8988T (cell line): ENCODE measurements at regions not wholly inside any gene's neighbourhood (a gene's known extent, or its start where the extent isn't known, plus 50 kb on each side); places are given as distances from the start of the nearest gene placed in this dataset.

ENCODE experiments used
- DNase-seq: peaks from one replicate; pipeline ENCODE4 v3.0.0; 2011

DNA sequence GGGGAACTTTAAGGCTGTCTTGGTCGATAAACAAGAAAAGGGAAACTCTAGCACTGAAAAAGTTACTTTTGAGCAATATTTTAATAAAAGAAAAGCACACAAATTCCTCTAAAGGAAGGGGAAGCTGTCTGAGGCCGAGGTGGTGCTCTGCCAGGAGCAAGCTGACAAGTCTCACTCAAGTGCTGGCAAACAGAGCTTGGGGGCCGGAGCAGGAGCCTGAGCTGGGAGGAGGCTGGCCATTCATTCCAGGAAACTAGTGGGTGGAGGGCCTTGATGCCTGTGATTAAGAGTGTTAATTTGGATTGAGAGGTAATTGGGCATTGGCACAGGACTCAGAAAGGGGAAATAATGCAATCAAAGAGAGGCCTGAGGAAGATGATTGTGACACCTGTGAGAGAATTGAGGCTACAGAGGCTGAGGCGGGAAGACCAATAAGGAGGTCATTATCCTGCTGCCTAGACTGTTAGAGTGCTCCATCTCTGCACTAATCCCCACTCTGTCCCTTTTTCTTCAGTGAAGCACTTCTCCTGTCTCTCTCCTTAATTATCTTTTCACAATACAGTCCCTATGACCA is 154.9 kb upstream of the COL1A2 start:
- no peak for DNase-seq

DNA sequence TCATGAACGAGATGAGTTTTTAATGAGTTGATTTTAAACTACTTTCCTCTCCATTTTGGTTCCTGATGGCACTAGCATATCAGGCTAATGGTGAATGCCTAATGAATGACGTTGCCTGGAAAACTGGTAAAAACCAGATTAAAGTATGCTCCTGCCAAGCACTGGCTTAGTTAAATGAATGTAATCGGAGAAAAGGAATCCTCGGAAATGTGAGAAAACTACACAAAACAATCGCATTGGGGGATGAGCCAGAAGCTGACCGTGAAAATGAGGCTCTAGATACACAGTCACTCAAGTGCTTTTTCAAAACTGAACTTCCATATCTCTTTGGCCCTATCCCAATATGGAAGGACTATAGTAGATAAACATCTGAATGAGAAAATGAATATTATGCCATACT is 153.8 kb upstream of the COL1A2 start:
- no peak for DNase-seq

- no peak for DNase-seq
These were observed 153.2 kb upstream of the COL1A2 start for GRCh38 chr7:94241402-94241925.

GRCh38 chr7:94243066-94243711 is 151.5 kb upstream of the COL1A2 start:
- no peak for DNase-seq

GRCh38 chr7:94244760-94245159 is 149.9 kb upstream of the COL1A2 start:
- DNase-seq, result no peak

GRCh38 chr7:94245500-94245899 is 149.2 kb upstream of the COL1A2 start:
- DNase-seq, result no peak

DNA sequence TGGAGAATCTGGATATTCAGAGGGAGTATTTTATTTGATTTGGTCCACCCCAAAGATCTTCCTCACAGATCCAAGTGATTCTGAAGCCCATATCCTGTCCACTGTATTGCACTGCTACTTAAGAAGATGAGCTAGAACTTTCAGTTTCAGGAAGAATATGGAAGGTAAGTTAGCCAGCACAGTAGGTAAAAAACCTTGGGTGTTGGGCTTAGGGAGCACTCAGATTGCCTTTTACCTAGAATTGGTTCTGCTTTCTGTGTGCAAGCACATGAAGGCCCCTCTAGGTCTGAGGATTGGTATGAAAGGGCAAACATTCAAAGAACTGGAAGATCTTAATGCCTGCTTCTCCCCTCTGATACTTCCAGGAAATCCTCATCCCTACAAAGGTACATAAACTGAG is 146.7 kb upstream of the COL1A2 start:
- no peak for DNase-seq

DNA sequence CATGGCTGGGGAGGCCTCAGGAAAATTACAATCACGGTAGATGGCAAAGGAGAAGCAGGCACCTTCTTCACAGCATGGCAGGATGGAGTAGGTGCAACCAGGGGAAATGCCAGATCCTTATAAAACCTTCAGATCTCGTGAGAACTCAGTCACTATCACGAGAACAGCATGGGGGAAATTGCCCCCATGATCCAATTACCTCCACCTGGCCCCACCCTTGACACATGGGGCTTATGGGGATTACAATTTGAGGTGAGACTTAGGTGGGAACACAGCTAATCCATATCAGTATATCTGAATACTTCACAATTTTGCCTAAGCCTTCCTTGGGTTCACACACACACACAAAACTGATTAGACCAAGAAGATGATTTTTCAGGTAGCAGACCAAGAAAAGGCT is 145.1 kb upstream of the COL1A2 start:
- no peak for DNase-seq

- DNase-seq, result no peak
These were observed 144.6 kb upstream of the COL1A2 start for GRCh38 chr7:94250124-94250523.

DNA sequence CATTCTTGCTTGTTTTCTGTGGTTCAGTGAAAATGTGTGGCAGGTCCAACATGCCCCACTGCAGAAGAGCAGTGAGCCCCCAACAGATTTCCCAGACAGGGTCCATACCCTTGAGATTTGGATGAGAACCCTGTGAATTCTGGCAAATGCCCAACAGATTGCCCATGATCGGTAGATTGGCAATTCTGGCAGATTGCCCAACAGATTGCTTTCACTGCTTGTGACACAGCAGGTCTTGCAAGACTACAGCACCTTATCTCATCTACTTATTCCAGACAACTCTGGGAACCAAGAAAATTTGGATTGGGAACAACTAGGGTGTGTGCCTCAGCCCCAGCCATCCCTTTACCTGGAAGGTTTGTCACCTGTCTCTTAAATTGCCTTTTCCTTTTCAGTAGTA is 143.7 kb upstream of the COL1A2 start:
- DNase-seq, result no peak

- no peak for DNase-seq
These were observed 142.6 kb upstream of the COL1A2 start for GRCh38 chr7:94252124-94252523.

- no peak for DNase-seq
These were observed 141.7 kb upstream of the COL1A2 start for GRCh38 chr7:94252971-94253370.

DNA sequence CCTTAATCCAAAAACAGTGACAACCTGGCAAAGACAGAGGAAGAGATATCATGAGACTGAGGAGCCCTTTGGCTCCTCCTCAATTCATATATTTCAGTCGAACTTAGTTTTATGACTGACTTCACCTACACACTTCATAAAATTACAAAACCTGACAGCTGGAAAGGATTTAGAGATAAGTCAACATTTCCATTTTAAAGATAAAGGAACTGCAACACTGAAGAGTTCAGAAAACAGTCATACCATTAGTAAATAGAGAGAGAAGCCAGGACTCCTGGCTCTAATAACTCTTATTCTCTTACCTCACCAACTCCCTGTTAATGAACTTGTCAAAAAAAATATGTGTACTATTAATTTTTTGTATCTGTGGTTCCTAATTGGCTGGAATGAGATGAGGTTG is 141.0 kb upstream of the COL1A2 start:
- no peak for DNase-seq

DNA sequence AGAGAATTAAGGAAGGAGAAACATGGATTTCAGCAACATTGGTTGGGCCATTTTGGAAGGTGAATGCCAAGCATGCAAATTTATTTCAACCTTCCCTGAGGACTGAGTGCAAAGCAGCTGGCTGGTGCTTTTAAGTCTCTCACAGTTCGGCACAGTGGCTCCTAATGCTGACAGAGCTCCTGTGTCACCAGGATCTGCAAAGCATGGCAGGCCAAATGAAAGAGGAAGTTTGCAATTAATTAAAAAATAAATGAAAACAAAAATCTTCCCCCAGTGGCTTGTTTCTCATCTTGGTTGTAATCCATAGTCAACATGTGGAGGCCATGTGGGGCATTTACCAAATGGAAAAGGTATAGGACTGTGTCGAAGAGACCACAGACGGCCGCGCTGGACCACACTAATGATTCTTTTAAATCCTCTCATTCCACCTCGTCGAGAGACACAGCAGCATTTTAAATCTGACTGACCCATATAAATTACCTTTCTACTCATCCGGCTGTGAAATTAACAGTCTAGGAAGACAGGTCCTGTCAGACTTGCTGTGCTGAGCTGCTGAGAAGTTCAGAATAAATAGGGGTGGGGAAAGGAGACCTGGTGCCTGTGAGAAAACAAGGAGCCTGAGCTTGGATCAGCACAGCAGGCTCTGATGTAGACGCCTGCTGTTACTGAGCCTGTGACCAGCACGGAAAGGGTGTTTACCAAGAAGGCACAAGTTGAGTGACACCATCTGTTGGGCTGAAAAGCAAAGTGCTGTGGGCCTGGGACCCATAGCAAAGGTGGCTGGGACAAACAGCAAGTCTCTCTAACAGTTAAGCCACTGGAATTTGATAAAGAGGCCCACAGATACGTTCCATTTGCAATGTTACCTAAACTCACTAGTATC is 136.0 kb upstream of the COL1A2 start:
- no peak for DNase-seq

DNA sequence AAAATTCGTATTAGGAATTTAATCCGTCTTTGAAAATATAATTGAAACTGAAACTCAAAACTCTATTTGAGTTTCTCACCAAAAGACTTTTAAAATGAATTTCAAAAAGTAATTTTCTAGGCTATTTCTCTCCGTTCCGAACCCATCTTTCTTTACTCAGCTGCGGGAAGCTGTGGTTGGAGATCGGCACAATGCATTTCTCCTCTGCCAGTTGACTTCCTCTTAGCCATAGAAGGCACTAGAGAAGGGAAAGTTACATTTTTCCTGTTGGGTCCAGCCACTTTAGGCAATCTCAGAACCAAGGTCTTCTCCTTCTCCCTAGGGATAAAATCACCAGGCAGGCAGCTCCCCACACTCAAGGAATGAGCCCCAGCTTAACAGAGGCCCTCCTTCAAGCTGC is 133.6 kb upstream of the COL1A2 start:
- DNase-seq, result no peak

DNA sequence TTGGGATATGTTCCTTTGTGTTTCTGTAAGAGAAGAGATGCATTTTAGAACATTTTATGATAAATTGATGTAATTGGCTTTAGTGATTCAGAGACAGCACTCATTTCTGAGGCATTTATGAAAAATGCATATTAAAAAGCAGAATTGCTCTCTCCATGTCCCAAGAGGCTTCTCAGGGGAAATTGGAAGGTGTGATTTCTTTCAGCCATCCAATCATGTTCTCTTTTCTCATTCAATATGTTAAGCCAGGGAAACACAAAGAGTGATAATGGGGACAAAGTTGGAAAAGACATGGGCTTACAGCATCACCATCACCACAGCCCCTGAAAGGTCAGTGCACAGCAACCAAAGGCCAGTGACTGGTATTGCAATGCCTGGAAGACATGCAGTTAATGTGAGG is 129.9 kb upstream of the COL1A2 start:
- DNase-seq, result no peak

GRCh38 chr7:94265456-94265855 is 129.2 kb upstream of the COL1A2 start:
- no peak for DNase-seq

DNA sequence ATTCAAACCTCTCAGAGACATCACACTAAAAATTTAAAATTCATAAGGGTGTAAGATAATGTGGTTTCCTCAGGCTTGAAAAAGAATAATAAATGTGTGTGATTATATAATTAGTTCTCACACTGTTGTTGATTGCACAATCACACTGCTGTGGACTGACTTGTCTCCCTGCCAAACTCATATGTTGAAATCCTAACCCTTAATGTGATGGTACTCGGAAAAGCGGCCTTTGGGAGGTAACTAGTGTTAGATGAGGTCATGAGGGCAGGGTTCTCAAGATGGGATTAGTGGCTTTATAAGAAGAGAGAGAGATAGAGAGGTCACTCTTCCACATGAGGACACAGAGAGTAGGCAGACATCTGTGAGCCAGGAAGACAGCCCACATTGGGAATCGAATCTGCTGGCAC is 128.5 kb upstream of the COL1A2 start:
- DNase-seq, result no peak

DNA sequence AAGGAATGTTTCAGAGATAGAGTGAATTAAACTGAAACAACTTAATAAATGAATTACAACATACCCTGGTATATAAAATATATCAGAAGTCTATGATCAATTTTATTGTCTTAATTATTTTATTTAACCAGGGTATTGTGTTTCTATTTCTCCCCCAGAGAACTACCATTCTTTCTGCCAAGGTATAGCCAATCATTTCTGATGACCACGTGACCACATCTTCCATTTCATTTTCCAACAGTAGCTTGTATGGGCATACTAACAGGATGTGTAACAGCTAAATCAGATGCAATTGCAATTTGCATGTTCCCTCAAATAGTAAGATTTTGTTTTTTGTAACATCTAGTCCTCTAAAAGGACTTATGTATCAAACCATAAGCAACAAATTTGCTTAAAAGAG is 123.9 kb upstream of the COL1A2 start:
- no peak for DNase-seq

DNA sequence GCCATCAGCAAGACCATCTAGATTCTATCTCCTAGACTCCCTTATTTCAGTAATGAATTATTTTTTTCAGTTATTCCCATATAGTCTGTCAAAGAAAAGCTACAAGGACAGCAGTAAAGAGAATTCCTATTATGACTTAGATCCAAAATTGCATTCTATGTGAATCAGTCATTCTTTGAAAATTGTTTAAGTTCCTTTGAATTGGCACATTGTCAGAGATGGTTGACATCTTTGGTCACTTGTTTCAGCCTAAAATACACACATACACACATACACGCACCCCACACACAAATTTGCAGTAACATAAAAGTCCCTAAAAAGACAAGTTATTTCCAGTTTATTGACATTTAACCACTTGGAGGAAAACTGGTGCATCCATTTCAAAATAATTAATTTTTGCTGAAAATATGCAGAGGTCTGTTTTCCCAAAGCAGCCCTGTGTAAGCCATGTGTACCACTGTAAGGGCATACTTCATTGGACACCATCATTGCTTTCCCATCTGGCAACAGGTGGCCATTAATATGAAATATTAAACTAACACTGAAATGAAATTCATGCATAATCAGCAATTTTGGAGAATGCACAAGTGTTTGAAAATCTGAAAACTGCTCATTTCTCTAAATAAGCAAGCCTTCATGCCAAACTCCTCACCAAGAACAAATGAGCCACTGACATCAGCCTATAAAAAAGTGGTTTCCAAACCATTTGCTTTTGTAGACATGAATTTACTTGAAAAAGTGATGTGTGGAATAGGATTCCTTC is 121.7 kb upstream of the COL1A2 start:
- DNase-seq, result no peak

DNA sequence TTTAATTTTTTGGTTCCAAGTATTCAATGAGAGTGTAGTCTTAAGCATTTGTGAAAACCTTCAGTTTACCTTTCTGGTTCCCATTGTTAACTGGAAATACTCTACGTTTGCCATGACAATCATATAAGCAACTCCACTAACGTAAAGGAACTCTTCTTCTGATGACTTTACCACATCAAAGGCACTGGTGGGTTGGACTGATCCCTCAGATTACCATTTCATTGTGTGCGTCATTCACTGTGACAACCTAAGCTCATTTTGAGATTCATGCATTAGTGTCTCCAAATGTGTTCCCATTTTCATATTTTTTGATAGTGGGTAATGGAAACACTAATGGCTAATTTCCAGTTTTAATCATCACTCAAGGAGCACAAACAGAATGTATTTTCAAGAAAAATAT is 119.9 kb upstream of the COL1A2 start:
- no peak for DNase-seq

GRCh38 chr7:94276027-94276426 is 118.7 kb upstream of the COL1A2 start:
- no peak for DNase-seq

DNA sequence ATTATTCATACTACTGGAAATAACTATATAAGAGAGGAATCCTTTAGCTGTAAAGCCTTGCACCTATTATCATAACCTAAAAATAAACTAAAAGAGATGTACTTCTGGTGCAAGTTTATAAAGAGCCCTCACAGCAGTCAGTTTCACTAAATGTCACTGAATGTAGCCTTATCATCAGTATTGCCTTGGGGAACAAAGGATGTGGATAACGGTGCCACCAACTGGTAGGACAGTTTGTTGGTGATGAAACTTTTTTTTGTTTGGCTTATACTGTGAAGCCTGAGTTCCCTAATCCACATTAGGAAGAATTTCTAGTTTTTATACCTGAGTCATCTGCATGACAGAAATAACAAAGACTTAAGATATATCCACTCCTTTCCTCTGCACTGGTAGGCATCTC is 117.9 kb upstream of the COL1A2 start:
- DNase-seq, result no peak
